GM23338 (cell line): ENCODE measurements at regions not wholly inside any gene's neighbourhood (a gene's known extent, or its start where the extent isn't known, plus 50 kb on each side); places are given as distances from the start of the nearest gene placed in this dataset.

ENCODE experiments used
- ATAC-seq: fragments of 200-7000 bp; cut with Tn5 transposase; 3 replicates; pipeline ENCODE4 v1.9.1; 2020
- DNase-seq: peaks from one replicate; pipeline ENCODE4 v3.0.0-alpha.2; 2015; ENCODE audit warnings: low spot score
- H2AFZ ChIP-seq: fragments of 200-600 bp; sonication (generic); 2 replicates; pipeline ENCODE4 v1.8.0; 2016; ENCODE audit warnings: antibody characterized with exemption, mild to moderate bottlenecking, moderate library complexity
- H3F3A ChIP-seq: fragments of 200-600 bp; sonication (generic); replicated peaks from 2 replicates; pipeline ENCODE4 v1.8.0; 2017; ENCODE audit warnings: antibody characterized with exemption, mixed run types, low read depth
- H3K27ac ChIP-seq: fragments of 200-600 bp; sonication (generic); 2 replicates; pipeline ENCODE4 v1.6.1; 2016; ENCODE audit warnings: low read depth
- H3K27me3 ChIP-seq: fragments of 200-600 bp; sonication (generic); 2 replicates; pipeline ENCODE4 v1.8.0; 2016; ENCODE audit warnings: mild to moderate bottlenecking, mixed run types, moderate library complexity; ENCODE audit not compliant: insufficient read depth
- H3K36me3 ChIP-seq: fragments of 200-600 bp; sonication (generic); 2 replicates; pipeline ENCODE4 v1.8.0; 2016; ENCODE audit warnings: mild to moderate bottlenecking; ENCODE audit not compliant: insufficient read depth
- H3K4me1 ChIP-seq: fragments of 200-600 bp; sonication (generic); 2 replicates; pipeline ENCODE4 v1.8.0; 2016; ENCODE audit warnings: mild to moderate bottlenecking, moderate library complexity; ENCODE audit not compliant: insufficient read depth
- H3K4me2 ChIP-seq: fragments of 200-600 bp; sonication (generic); 2 replicates; pipeline ENCODE4 v1.7.1; 2017; ENCODE audit warnings: mixed run types
- H3K4me3 ChIP-seq: fragments of 200-600 bp; sonication (generic); 2 replicates; pipeline ENCODE4 v1.6.1; 2016; ENCODE audit warnings: mixed run types
- H3K79me2 ChIP-seq: fragments of 200-600 bp; sonication (generic); replicated peaks from 2 replicates; pipeline ENCODE4 v1.8.0; 2017; ENCODE audit warnings: mild to moderate bottlenecking; ENCODE audit not compliant: insufficient read depth
- H3K9me2 ChIP-seq: fragments of 200-600 bp; sonication (generic); 2 replicates; pipeline ENCODE4 v1.8.0; 2017; ENCODE audit not compliant: insufficient read depth
- H4K20me1 ChIP-seq: fragments of 200-600 bp; sonication (generic); replicated peaks from 2 replicates; pipeline ENCODE4 v1.8.0; 2017; ENCODE audit warnings: mild to moderate bottlenecking; ENCODE audit not compliant: insufficient read depth
- H3K27ac Mint-ChIP-seq: 2 replicates; pipeline ENCODE4 v1.8.0; 2020; ENCODE audit warnings: inconsistent platforms, mild to moderate bottlenecking, moderate library complexity, mixed read lengths
- H3K27me3 Mint-ChIP-seq: 3 replicates; pipeline ENCODE4 v1.8.0; 2022; ENCODE audit warnings: low read depth, mild to moderate bottlenecking, moderate library complexity, mixed read lengths, inconsistent platforms; ENCODE audit not compliant: insufficient read depth, poor library complexity
- H3K36me3 Mint-ChIP-seq: 3 replicates; pipeline ENCODE4 v1.8.0; 2021; ENCODE audit warnings: low read depth, mild to moderate bottlenecking, inconsistent platforms, moderate library complexity, mixed read lengths
- H3K4me1 Mint-ChIP-seq: 3 replicates; pipeline ENCODE4 v1.8.0; 2020; ENCODE audit warnings: mild to moderate bottlenecking, inconsistent platforms, mixed read lengths
- H3K4me3 Mint-ChIP-seq: 3 replicates; pipeline ENCODE4 v1.8.0; 2021; ENCODE audit warnings: moderate library complexity, mild to moderate bottlenecking, inconsistent platforms, mixed read lengths
- H3K9me3 Mint-ChIP-seq: 3 replicates; pipeline ENCODE4 v1.8.0; 2020; ENCODE audit warnings: moderate library complexity, mild to moderate bottlenecking, inconsistent platforms, mixed read lengths
- CTCF ChIP-seq, 2 experiments: fragments of 200-600 bp in 1 of 2; sonication (generic) in 1 of 2; conservative IDR thresholded peaks; 2 replicates each; pipeline versions ENCODE4 v1.5.1 to v1.6.1; 2016 to 2017; ENCODE audit warnings: antibody characterized with exemption in 2 of 2, low read depth in 2 of 2, mild to moderate bottlenecking in 2 of 2, moderate library complexity in 1 of 2
- ETS1 ChIP-seq: IDR thresholded peaks from 2 replicates; pipeline ENCODE4 v1.6.1; 2016; ENCODE audit warnings: antibody characterized with exemption
- EZH2 ChIP-seq: fragments of 200-600 bp; sonication (generic); IDR thresholded peaks from one replicate; pipeline ENCODE4 v1.8.0; 2017; ENCODE audit warnings: antibody characterized with exemption, mild to moderate bottlenecking, low read depth; ENCODE audit not compliant: unreplicated experiment
- EZH2phosphoT487 ChIP-seq: fragments of 200-600 bp; sonication (generic); IDR thresholded peaks from one replicate; pipeline ENCODE4 v1.8.1; 2018; ENCODE audit warnings: antibody characterized with exemption; ENCODE audit not compliant: unreplicated experiment
- JUNB ChIP-seq: IDR thresholded peaks from one replicate; pipeline ENCODE4 v1.6.1; 2016; ENCODE audit warnings: antibody characterized with exemption; ENCODE audit not compliant: unreplicated experiment
- POLR2AphosphoS5 ChIP-seq: IDR thresholded peaks from 2 replicates; pipeline ENCODE4 v1.6.1; 2016; ENCODE audit warnings: antibody characterized with exemption, low read depth
- REST ChIP-seq: IDR thresholded peaks from one replicate; pipeline ENCODE4 v1.6.1; 2018; ENCODE audit warnings: antibody characterized with exemption; ENCODE audit not compliant: unreplicated experiment
- STAT1 ChIP-seq: IDR thresholded peaks from one replicate; pipeline ENCODE4 v1.6.1; 2016; ENCODE audit warnings: antibody characterized with exemption; ENCODE audit not compliant: unreplicated experiment
- ZNF331 ChIP-seq: fragments of 250-450 bp; sonication (Bioruptor Pico); IDR thresholded peaks from 2 replicates; pipeline ENCODE4 v1.5.0; 2020; ENCODE audit warnings: low read depth, mild to moderate bottlenecking, moderate library complexity
- ZNF462 ChIP-seq: fragments of 250-450 bp; sonication (Bioruptor Pico); IDR thresholded peaks from 2 replicates; pipeline ENCODE4 v1.5.0; 2020; ENCODE audit warnings: mild to moderate bottlenecking, moderate library complexity

- Histone ChIP-seq H3K9me2 (peaks cover 14% of the 10 kb centered on the region; the same call in 1 of the 2 replicates), H3K4me3 (no peak overlapping the region), H3K4me2 (no peak overlapping the region), H3K27ac (no peak overlapping the region), H3K79me2 (no peaks in the 10 kb centered on the region), H3K36me3 (no peaks in the 10 kb centered on the region), H3K4me1 (0 out of 2 replicates have a peak, but pooled peaks cover 3% of the 10 kb centered on the region), H3K27me3 (no peaks in the 10 kb centered on the region), H2AFZ (no peak overlapping the region), H3F3A (no peaks in the 10 kb centered on the region), H4K20me1 (no peaks in the 10 kb centered on the region)
- DNase-seq (no peak), ATAC-seq (no peak)
- Mint-ChIP-seq H3K9me3 (no peaks in the 10 kb centered on the region), H3K27me3 (no peaks in the 10 kb centered on the region), H3K4me1 (peaks cover 5% of the 10 kb centered on the region; the same call in 2 of the 3 replicates), H3K27ac (no peak overlapping the region), H3K36me3 (no peaks in the 10 kb centered on the region), H3K4me3 (no peak overlapping the region)
- no peak for TF ChIP-seq ZNF331
- no peak for TF ChIP-seq POLR2AphosphoS5
- TF ChIP-seq EZH2phosphoT487, result no peak
Measured at GRCh38 chr6:71164890-71165289, 123.7 kb upstream of the OGFRL1 start.

GRCh38 chr6:71168233-71168765 lies 120.3 kb upstream of the OGFRL1 start:
- no peak overlapping the region for H3K4me2 ChIP-seq
- no peaks in the 10 kb centered on the region for H3K36me3 ChIP-seq
- Mint-ChIP-seq H3K27me3 (no peaks in the 10 kb centered on the region), H3K4me1 (no peaks in the 10 kb centered on the region), H3K4me3 (no peak overlapping the region), H3K27ac (no peak overlapping the region), H3K9me3 (no peaks in the 10 kb centered on the region), H3K36me3 (no peaks in the 10 kb centered on the region)
- H3K9me2 ChIP-seq, result no peaks in the 10 kb centered on the region
- no peaks in the 10 kb centered on the region for H3K4me1 ChIP-seq
- ATAC-seq (no peak), DNase-seq (no peak)
- H3K27ac ChIP-seq, result no peak overlapping the region
- H3K4me3 ChIP-seq, result no peak overlapping the region
- no peaks in the 10 kb centered on the region for H3K79me2 ChIP-seq
- no peaks in the 10 kb centered on the region for H4K20me1 ChIP-seq
- no peaks in the 10 kb centered on the region for H3K27me3 ChIP-seq
- H2AFZ ChIP-seq, result peak overlapping the region; percentile 39; the same call in 1 of the 2 replicates
- H3F3A ChIP-seq, result no peaks in the 10 kb centered on the region
- TF ChIP-seq JUNB (no peak), CTCF (conservative IDR thresholded peaks at IDR 0.05; ENCODE audit: low read depth in 2 of 2) (no peak), ZNF462 (CRISPR knock-in tag) (no peak), REST (no peak), EZH2 (no peak), STAT1 (no peak), ETS1 (no peak)
